Thyroid gland (tissue), 4 donors: ENCODE measurements at regions not wholly inside any gene's neighbourhood (a gene's known extent, or its start where the extent isn't known, plus 50 kb on each side); places are given as distances from the start of the nearest gene placed in this dataset.

Source experiments
- CTCF ChIP-seq, 6 experiments: fragments of 200-600 bp in 3 of 6; fragments of 450-650 bp in 3 of 6; sonication (generic) in 3 of 6; IDR thresholded peaks; one replicate each; pipeline ENCODE4 v1.5.1; 2016 to 2019; ENCODE audit warnings: antibody characterized with exemption in 6 of 6, mild to moderate bottlenecking in 2 of 6, inconsistent platforms in 1 of 6, moderate library complexity in 1 of 6
- POLR2A ChIP-seq, 2 donors: fragments of 450-650 bp; IDR thresholded peaks; one replicate each; pipeline ENCODE4 v1.6.1; 2017; ENCODE audit warnings: antibody characterized with exemption in 2 of 2, mild to moderate bottlenecking in 2 of 2, moderate library complexity in 1 of 2

DNA sequence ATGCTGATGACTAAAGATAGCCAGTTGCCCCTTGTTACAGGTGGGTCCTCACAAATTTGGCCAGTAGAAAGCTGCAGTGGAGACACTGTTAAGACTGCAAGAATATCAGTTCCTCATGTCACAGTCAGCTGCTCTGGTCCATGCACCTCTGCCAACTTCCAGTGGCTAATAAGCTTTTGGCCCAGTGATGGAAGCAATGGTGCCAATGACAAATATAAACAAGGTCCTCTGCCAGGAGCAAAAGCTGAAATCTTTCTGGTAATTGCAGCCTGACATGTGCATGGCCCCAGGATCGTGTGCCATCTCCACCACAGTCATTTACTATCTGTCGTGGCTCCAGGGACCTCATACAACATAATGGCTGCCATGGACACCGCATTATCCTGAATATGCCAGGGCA lies 85.4 kb upstream of the TMEM260 start:
- TF ChIP-seq CTCF (IDR thresholded peaks at IDR 0.05) (no peak), POLR2A (IDR thresholded peaks at IDR 0.05) (no peak)
